WTC11 (cell line): ENCODE measurements at regions not wholly inside any gene's neighbourhood (a gene's known extent, or its start where the extent isn't known, plus 50 kb on each side); places are given as distances from the start of the nearest gene placed in this dataset.

ENCODE experiments used
- ATAC-seq: fragments of 200-7000 bp; cut with Tn5 transposase; 2 replicates; pipeline ENCODE4 v1.10.0; 2021; ENCODE audit warnings: mild to moderate bottlenecking, moderate library complexity
- CTCF ChIA-PET: fragments of 300-600 bp; sonication (Branson Sonifier 250); formaldehyde crosslinking; loops from one replicate; lab custom pipeline; 2021; ENCODE audit warnings: antibody characterized with exemption; lab: Charles Lee
- POLR2A ChIA-PET: fragments of 350-600 bp; sonication (Branson Sonifier 250); formaldehyde crosslinking; loops from one replicate; lab custom pipeline; 2021; ENCODE audit warnings: antibody characterized with exemption; lab: Charles Lee
- DNase-seq: peaks from one replicate; pipeline ENCODE4 v3.0.0; 2021; ENCODE audit warnings: low spot score
- H3K27ac Mint-ChIP-seq: 2 replicates; pipeline ENCODE4 v1.8.0; 2021; ENCODE audit warnings: mixed read lengths
- H3K27me3 Mint-ChIP-seq: 2 replicates; pipeline ENCODE4 v1.8.0; 2021; ENCODE audit warnings: low read depth, mild to moderate bottlenecking, moderate library complexity, mixed read lengths
- H3K36me3 Mint-ChIP-seq: 2 replicates; pipeline ENCODE4 v1.8.0; 2021; ENCODE audit warnings: mixed read lengths
- H3K4me1 Mint-ChIP-seq: 2 replicates; pipeline ENCODE4 v1.8.0; 2022; ENCODE audit warnings: mixed read lengths
- H3K4me3 Mint-ChIP-seq: 2 replicates; pipeline ENCODE4 v1.8.0; 2021; ENCODE audit warnings: mild to moderate bottlenecking, moderate library complexity, mixed read lengths
- H3K9me3 Mint-ChIP-seq: 2 replicates; pipeline ENCODE4 v1.8.0; 2021; ENCODE audit warnings: mixed read lengths
- CREM ChIP-seq: sonication (generic); formaldehyde crosslinking; IDR thresholded peaks from 2 replicates; pipeline ENCODE4 v1.8.1; 2022; ENCODE audit warnings: mild to moderate bottlenecking, missing genetic modification reagents, moderate library complexity
- MXD4 ChIP-seq: fragments of 250-450 bp; sonication (Bioruptor Pico); IDR thresholded peaks from 2 replicates; pipeline ENCODE4 v1.8.0; 2021; ENCODE audit warnings: mild to moderate bottlenecking, moderate library complexity, borderline replicate concordance
- NFE2L1 ChIP-seq: sonication (generic); formaldehyde crosslinking; IDR thresholded peaks from 2 replicates; pipeline ENCODE4 v1.8.1; 2023; ENCODE audit warnings: missing genetic modification reagents
- OVOL2 ChIP-seq: fragments of 250-450 bp; sonication (Bioruptor Pico); IDR thresholded peaks from 2 replicates; pipeline ENCODE4 v1.9.0; 2021; ENCODE audit warnings: mild to moderate bottlenecking, borderline replicate concordance
- ZNF138 ChIP-seq: sonication (generic); formaldehyde crosslinking; conservative IDR thresholded peaks from 2 replicates; pipeline ENCODE4 v1.8.1; 2022; ENCODE audit warnings: mild to moderate bottlenecking, moderate library complexity, missing genetic modification reagents
- ZNF317 ChIP-seq: sonication (generic); formaldehyde crosslinking; IDR thresholded peaks from 2 replicates; pipeline ENCODE4 v1.8.1; 2023; ENCODE audit warnings: low read depth, mild to moderate bottlenecking, moderate library complexity, missing genetic modification reagents, borderline replicate concordance
- ZNF396 ChIP-seq: fragments of 250-450 bp; sonication (Bioruptor Pico); IDR thresholded peaks from 2 replicates; pipeline ENCODE4 v1.8.0; 2021; ENCODE audit warnings: mild to moderate bottlenecking, moderate library complexity, borderline replicate concordance
- ZNF416 ChIP-seq: fragments of 250-450 bp; sonication (Bioruptor Pico); IDR thresholded peaks from 2 replicates; pipeline ENCODE4 v1.9.0; 2021; ENCODE audit warnings: mild to moderate bottlenecking, inconsistent platforms
- TF ChIP-seq, protein P1 (sequence below): sonication (generic); formaldehyde crosslinking; conservative IDR thresholded peaks from 2 replicates; pipeline ENCODE4 v1.8.1; 2023; ENCODE audit warnings: mild to moderate bottlenecking, low read depth, missing genetic modification reagents, moderate library complexity
- TF ChIP-seq, protein P2 (sequence below): fragments of 250-450 bp; sonication (Bioruptor Pico); IDR thresholded peaks from 2 replicates; pipeline ENCODE4 v1.8.0; 2021; ENCODE audit warnings: mild to moderate bottlenecking
- TF ChIP-seq, protein P3 (sequence below): sonication (generic); formaldehyde crosslinking; IDR thresholded peaks from 2 replicates; pipeline ENCODE4 v1.8.1; 2023; ENCODE audit warnings: mild to moderate bottlenecking, missing genetic modification reagents, moderate library complexity
- TF ChIP-seq, protein P4 (sequence below): fragments of 250-450 bp; sonication (Bioruptor Pico); IDR thresholded peaks from 2 replicates; pipeline ENCODE4 v1.9.0; 2021; ENCODE audit warnings: moderate library complexity, mild to moderate bottlenecking, inconsistent platforms, borderline replicate concordance
- TF ChIP-seq, protein P5 (sequence below): fragments of 250-450 bp; sonication (Bioruptor Pico); IDR thresholded peaks from 2 replicates; pipeline ENCODE4 v1.9.0; 2021; ENCODE audit warnings: mild to moderate bottlenecking, borderline replicate concordance

DNA sequence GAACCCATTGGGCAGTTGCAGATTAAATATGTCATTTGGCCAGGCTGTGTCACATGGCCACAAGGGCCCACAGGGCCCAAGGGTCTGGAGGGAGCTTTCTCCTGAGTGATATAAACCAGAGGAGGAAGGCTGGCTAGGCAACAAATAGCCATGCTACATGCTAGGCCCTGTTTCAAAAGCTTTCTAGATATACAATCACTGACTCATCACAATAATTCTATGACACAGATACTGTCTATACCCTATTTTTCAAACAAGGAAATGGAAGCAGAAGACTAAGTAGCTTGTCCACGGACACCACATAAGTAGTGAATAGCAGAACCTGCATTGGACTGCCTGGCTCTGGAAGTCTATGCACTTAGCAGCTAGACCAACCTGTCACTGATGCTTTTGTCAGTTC lies 625.4 kb downstream of the NTRK3 start (continued):
- TF ChIP-seq, protein P1, sequence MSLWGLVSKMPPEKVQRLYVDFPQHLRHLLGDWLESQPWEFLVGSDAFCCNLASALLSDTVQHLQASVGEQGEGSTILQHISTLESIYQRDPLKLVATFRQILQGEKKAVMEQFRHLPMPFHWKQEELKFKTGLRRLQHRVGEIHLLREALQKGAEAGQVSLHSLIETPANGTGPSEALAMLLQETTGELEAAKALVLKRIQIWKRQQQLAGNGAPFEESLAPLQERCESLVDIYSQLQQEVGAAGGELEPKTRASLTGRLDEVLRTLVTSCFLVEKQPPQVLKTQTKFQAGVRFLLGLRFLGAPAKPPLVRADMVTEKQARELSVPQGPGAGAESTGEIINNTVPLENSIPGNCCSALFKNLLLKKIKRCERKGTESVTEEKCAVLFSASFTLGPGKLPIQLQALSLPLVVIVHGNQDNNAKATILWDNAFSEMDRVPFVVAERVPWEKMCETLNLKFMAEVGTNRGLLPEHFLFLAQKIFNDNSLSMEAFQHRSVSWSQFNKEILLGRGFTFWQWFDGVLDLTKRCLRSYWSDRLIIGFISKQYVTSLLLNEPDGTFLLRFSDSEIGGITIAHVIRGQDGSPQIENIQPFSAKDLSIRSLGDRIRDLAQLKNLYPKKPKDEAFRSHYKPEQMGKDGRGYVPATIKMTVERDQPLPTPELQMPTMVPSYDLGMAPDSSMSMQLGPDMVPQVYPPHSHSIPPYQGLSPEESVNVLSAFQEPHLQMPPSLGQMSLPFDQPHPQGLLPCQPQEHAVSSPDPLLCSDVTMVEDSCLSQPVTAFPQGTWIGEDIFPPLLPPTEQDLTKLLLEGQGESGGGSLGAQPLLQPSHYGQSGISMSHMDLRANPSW (CRISPR knock-in tag), result no peak
- TF ChIP-seq MXD4 (CRISPR knock-in tag) (no peak), OVOL2 (CRISPR knock-in tag) (no peak)
- TF ChIP-seq, protein P2, sequence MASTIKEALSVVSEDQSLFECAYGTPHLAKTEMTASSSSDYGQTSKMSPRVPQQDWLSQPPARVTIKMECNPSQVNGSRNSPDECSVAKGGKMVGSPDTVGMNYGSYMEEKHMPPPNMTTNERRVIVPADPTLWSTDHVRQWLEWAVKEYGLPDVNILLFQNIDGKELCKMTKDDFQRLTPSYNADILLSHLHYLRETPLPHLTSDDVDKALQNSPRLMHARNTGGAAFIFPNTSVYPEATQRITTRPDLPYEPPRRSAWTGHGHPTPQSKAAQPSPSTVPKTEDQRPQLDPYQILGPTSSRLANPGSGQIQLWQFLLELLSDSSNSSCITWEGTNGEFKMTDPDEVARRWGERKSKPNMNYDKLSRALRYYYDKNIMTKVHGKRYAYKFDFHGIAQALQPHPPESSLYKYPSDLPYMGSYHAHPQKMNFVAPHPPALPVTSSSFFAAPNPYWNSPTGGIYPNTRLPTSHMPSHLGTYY (CRISPR knock-in tag), result no peak

DNA sequence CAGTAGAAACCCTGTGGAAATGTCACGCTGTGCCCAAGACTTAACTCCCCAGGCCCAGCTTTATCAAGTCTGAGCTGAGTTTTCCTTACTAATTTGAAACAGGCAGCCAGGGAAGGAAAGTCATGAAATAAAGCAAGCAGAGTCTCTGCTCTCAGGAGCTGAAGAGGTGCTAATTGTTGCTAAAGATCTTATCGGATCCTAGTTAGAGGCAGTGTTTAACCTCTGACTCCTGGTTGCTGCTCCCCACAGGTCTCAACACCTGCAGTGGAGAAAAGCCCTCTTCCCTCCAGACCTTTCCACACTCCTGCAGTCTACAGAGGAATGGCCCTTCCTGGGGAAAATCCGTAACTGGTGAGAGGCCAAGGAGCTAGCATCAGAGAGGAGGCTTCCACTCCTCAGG lies 628.2 kb downstream of the NTRK3 start:
- TF ChIP-seq NFE2L1, result no peak
- TF ChIP-seq, protein P3, sequence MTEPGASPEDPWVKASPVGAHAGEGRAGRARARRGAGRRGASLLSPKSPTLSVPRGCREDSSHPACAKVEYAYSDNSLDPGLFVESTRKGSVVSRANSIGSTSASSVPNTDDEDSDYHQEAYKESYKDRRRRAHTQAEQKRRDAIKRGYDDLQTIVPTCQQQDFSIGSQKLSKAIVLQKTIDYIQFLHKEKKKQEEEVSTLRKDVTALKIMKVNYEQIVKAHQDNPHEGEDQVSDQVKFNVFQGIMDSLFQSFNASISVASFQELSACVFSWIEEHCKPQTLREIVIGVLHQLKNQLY (CRISPR knock-in tag), result no peak
- no peak for TF ChIP-seq ZNF138 (CRISPR knock-in tag)
- TF ChIP-seq CREM (CRISPR knock-in tag), result no peak
- TF ChIP-seq, protein P1 (CRISPR knock-in tag), result no peak
- TF ChIP-seq, protein P4, sequence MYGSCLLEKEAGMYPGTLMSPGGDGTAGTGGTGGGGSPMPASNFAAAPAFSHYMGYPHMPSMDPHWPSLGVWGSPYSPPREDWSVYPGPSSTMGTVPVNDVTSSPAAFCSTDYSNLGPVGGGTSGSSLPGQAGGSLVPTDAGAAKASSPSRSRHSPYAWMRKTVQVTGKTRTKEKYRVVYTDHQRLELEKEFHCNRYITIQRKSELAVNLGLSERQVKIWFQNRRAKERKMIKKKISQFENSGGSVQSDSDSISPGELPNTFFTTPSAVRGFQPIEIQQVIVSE (CRISPR knock-in tag), result no peak
- TF ChIP-seq ZNF416, result no peak
- no peak for TF ChIP-seq ZNF317
- no peak for TF ChIP-seq ZNF396 (CRISPR knock-in tag)
- TF ChIP-seq, protein P5, sequence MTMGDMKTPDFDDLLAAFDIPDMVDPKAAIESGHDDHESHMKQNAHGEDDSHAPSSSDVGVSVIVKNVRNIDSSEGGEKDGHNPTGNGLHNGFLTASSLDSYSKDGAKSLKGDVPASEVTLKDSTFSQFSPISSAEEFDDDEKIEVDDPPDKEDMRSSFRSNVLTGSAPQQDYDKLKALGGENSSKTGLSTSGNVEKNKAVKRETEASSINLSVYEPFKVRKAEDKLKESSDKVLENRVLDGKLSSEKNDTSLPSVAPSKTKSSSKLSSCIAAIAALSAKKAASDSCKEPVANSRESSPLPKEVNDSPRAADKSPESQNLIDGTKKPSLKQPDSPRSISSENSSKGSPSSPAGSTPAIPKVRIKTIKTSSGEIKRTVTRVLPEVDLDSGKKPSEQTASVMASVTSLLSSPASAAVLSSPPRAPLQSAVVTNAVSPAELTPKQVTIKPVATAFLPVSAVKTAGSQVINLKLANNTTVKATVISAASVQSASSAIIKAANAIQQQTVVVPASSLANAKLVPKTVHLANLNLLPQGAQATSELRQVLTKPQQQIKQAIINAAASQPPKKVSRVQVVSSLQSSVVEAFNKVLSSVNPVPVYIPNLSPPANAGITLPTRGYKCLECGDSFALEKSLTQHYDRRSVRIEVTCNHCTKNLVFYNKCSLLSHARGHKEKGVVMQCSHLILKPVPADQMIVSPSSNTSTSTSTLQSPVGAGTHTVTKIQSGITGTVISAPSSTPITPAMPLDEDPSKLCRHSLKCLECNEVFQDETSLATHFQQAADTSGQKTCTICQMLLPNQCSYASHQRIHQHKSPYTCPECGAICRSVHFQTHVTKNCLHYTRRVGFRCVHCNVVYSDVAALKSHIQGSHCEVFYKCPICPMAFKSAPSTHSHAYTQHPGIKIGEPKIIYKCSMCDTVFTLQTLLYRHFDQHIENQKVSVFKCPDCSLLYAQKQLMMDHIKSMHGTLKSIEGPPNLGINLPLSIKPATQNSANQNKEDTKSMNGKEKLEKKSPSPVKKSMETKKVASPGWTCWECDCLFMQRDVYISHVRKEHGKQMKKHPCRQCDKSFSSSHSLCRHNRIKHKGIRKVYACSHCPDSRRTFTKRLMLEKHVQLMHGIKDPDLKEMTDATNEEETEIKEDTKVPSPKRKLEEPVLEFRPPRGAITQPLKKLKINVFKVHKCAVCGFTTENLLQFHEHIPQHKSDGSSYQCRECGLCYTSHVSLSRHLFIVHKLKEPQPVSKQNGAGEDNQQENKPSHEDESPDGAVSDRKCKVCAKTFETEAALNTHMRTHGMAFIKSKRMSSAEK, result no peak
- POLR2A ChIA-PET, result no interaction called here
- Mint-ChIP-seq H3K36me3 (no peaks in the 10 kb centered on the region), H3K27me3 (no peaks in the 10 kb centered on the region), H3K4me1 (no peaks in the 10 kb centered on the region), H3K9me3 (peaks cover 12% of the 10 kb centered on the region), H3K27ac (no peak overlapping the region), H3K4me3 (no peak overlapping the region)
- DNase-seq, result no peak
- CTCF ChIA-PET, result no interaction called here
- ATAC-seq, result no peak
